Natural killer cell (primary cell): ENCODE measurements at regions not wholly inside any gene's neighbourhood (a gene's known extent, or its start where the extent isn't known, plus 50 kb on each side); places are given as distances from the start of the nearest gene placed in this dataset.

Experiments
- ATAC-seq, 3 donors: fragments of 150-1000 bp in 2 of 3; fragments of 200-7000 bp in 1 of 3; cut with Tn5 transposase; 1 replicate in 1 of 3; 2 replicates in 2 of 3; pipeline ENCODE4 v1.10.0; 2021; ENCODE audit warnings: mild to moderate bottlenecking in 2 of 3, moderate library complexity in 2 of 3
- DNase-seq, 2 donors: peaks; one replicate each; pipeline versions ENCODE4 v3.0.0 to v3.0.0-alpha.2; 2013 to 2021; ENCODE audit warnings: mixed read lengths in 1 of 2
- H3K27ac ChIP-seq: one replicate; pipeline ENCODE4 v1.5.1; 2013; ENCODE audit warnings: mild to moderate bottlenecking, low read length
- H3K27me3 ChIP-seq: one replicate; pipeline ENCODE4 v1.6.1; 2013; ENCODE audit warnings: low read length; ENCODE audit not compliant: control insufficient read depth, insufficient read depth
- H3K36me3 ChIP-seq: one replicate; pipeline ENCODE4 v1.6.1; 2013; ENCODE audit warnings: low read length; ENCODE audit not compliant: control insufficient read depth, insufficient read depth
- H3K4me1 ChIP-seq: one replicate; pipeline ENCODE4 v1.6.1; 2013; ENCODE audit warnings: low read length; ENCODE audit not compliant: control insufficient read depth, insufficient read depth
- H3K4me3 ChIP-seq: one replicate; pipeline ENCODE4 v1.5.1; 2013; ENCODE audit warnings: low read length
- H3K9me3 ChIP-seq: one replicate; pipeline ENCODE4 v1.6.1; 2013; ENCODE audit warnings: low read length; ENCODE audit not compliant: control insufficient read depth, insufficient read depth
- H3K27ac Mint-ChIP-seq, 2 donors: one replicate each; pipeline ENCODE4 v1.8.0; 2022; ENCODE audit warnings: mild to moderate bottlenecking in 2 of 2, mixed read lengths in 2 of 2, moderate library complexity in 1 of 2
- H3K27me3 Mint-ChIP-seq, 2 donors: one replicate each; pipeline ENCODE4 v1.8.0; 2022; ENCODE audit warnings: low read depth in 2 of 2, mixed read lengths in 2 of 2
- H3K36me3 Mint-ChIP-seq: one replicate; pipeline ENCODE4 v1.8.0; 2022; ENCODE audit warnings: mixed read lengths
- H3K4me1 Mint-ChIP-seq, 2 donors: one replicate each; pipeline ENCODE4 v1.8.0; 2022; ENCODE audit warnings: mixed read lengths in 2 of 2
- H3K4me3 Mint-ChIP-seq: one replicate; pipeline ENCODE4 v1.8.0; 2022; ENCODE audit warnings: mild to moderate bottlenecking, moderate library complexity, mixed read lengths
- H3K9me3 Mint-ChIP-seq, 2 donors: one replicate each; pipeline ENCODE4 v1.8.0; 2022; ENCODE audit warnings: mixed read lengths in 2 of 2
- WGBS: methylation state at CpG from one replicate; pipeline ENCODE4 v1.1.7; 2013; ENCODE audit warnings: missing lambda C conversion rate; ENCODE audit not compliant: insufficient coverage; 5-methylcytosine and 5-hydroxymethylcytosine counted together
- intact Hi-C: fragments of 100-400 bp; cut with micrococcal nuclease; formaldehyde crosslinking; loops from one replicate; pipeline ENCODE4 v1.14.2; 2022
- TF ChIP-seq, protein P1 (sequence below): fragments of 200-600 bp; IDR thresholded peaks from one replicate; pipeline ENCODE4 v1.8.0; 2022; ENCODE audit warnings: antibody characterized with exemption

DNA sequence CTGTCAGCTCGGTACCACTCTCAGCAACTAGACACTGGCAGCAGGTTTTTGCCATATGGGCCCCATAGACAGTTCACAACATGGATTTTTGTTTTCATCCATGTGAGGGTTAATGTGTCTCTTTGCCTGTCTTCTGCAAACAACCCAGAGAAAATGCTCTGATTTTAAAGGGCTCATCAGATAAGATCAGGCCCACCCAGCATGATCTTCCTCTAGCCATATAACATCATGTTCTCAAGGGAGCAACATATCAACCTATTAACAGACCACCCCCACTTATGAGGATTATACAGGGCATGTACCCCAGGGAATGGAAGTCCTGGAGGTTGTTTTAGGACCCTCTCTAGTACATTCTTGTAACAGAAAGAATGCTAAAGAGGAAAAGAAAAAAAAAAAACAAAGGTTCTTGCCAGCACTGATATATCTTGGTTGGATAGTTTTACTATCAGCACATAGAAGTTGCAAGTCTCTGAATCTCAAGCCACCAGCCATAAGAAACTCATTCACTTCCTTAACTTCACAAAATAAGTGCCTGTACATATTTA, 1015.1 kb downstream of the TLE4 start:
- Histone ChIP-seq H3K36me3 (no peaks in the 10 kb centered on the region), H3K4me1 (no peaks in the 10 kb centered on the region), H3K4me3 (no peak overlapping the region), H3K27me3 (no peaks in the 10 kb centered on the region), H3K27ac (no peak overlapping the region), H3K9me3 (no peaks in the 10 kb centered on the region)
- WGBS = 80% methylated on average over 1 of the region's 1 CpG
- Mint-ChIP-seq H3K4me3 (no peak overlapping the region), H3K9me3 (peaks cover 3 to 12% of the 10 kb centered on the region in 2 donors), H3K4me1 (no peaks in the 10 kb centered on the region), H3K36me3 (no peaks in the 10 kb centered on the region), H3K27ac (no peak overlapping the region), H3K27me3 (no peaks in the 10 kb centered on the region)
- DNase-seq (no peak), ATAC-seq (no peak)
- intact Hi-C loops = no loop called here
- TF ChIP-seq, protein P1, sequence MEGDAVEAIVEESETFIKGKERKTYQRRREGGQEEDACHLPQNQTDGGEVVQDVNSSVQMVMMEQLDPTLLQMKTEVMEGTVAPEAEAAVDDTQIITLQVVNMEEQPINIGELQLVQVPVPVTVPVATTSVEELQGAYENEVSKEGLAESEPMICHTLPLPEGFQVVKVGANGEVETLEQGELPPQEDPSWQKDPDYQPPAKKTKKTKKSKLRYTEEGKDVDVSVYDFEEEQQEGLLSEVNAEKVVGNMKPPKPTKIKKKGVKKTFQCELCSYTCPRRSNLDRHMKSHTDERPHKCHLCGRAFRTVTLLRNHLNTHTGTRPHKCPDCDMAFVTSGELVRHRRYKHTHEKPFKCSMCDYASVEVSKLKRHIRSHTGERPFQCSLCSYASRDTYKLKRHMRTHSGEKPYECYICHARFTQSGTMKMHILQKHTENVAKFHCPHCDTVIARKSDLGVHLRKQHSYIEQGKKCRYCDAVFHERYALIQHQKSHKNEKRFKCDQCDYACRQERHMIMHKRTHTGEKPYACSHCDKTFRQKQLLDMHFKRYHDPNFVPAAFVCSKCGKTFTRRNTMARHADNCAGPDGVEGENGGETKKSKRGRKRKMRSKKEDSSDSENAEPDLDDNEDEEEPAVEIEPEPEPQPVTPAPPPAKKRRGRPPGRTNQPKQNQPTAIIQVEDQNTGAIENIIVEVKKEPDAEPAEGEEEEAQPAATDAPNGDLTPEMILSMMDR = no peak

DNA sequence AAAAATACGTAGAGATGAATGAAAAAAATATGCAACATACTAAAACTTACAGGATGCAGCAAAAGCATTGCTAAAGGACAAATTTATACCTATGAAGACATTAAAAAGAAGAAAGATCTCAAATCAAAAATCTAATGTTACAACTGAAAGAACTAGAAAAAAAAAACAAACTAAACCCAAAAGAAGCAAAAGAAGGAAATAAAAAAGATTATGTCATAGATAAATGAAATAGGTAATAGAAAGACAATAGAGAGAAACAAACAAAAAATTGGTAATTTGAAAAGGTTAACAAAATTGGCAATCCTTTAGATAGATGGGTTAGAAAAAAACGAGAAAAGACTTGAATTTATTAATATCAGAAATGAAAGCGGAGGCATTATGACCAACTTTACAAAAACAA, 1000.2 kb downstream of the TLE4 start:
- H3K4me1 ChIP-seq = no peaks in the 10 kb centered on the region
- H3K4me3 Mint-ChIP-seq = no peak overlapping the region
- ATAC-seq (no peak), DNase-seq (no peak)
- TF ChIP-seq, protein P1 = no peak
- H3K4me1 Mint-ChIP-seq = no peaks in the 10 kb centered on the region
- no peaks in the 10 kb centered on the region for H3K36me3 ChIP-seq
- no peak overlapping the region for H3K27ac Mint-ChIP-seq
- no peak overlapping the region for H3K27ac ChIP-seq
- peaks cover 13% of the 10 kb centered on the region for H3K36me3 Mint-ChIP-seq
- no peaks in the 10 kb centered on the region for H3K9me3 ChIP-seq
- no peaks in the 10 kb centered on the region for H3K27me3 Mint-ChIP-seq
- no peaks in the 10 kb centered on the region for H3K27me3 ChIP-seq
- no CpG with 5 or more reads among the region's 3 CpGs for WGBS
- no peak overlapping the region for H3K4me3 ChIP-seq
- H3K9me3 Mint-ChIP-seq = peaks cover 20 to 33% of the 10 kb centered on the region in 2 donors
- intact Hi-C loops = no loop called here

DNA sequence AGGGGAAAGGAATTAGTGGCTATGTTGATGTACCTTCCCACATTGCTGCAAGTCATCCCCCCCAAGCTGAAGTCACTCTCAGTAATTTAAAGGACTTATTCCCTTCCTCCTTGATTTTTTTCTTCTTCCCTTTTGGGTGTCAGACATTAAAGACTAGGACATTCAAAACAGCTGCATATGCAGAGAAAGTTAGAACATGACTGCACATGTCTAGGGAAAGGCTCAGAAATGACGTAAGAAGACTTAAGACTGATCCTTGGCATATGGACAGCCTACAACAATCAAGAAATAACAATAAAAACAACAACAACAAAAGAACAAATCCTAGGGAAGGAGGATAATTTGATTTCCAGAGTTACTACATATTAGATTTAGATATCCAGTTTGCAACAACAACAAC, 997.5 kb downstream of the TLE4 start:
- H3K4me3 ChIP-seq = no peak overlapping the region
- H3K9me3 ChIP-seq = no peaks in the 10 kb centered on the region
- no peaks in the 10 kb centered on the region for H3K4me1 ChIP-seq
- intact Hi-C loops = no loop called here
- TF ChIP-seq, protein P1 = no peak
- WGBS = 86% methylated on average over 1 of the region's 1 CpG
- no peak for ATAC-seq
- no peak for DNase-seq
- peaks cover 13 to 23% of the 10 kb centered on the region in 2 donors for H3K9me3 Mint-ChIP-seq
- no peak overlapping the region for H3K27ac ChIP-seq
- H3K36me3 ChIP-seq = no peaks in the 10 kb centered on the region
- peaks cover 5% of the 10 kb centered on the region for H3K36me3 Mint-ChIP-seq
- H3K27me3 ChIP-seq = no peaks in the 10 kb centered on the region
- H3K27ac Mint-ChIP-seq = no peak overlapping the region
- no peak overlapping the region for H3K4me3 Mint-ChIP-seq
- H3K27me3 Mint-ChIP-seq = no peaks in the 10 kb centered on the region
- no peaks in the 10 kb centered on the region for H3K4me1 Mint-ChIP-seq

DNA sequence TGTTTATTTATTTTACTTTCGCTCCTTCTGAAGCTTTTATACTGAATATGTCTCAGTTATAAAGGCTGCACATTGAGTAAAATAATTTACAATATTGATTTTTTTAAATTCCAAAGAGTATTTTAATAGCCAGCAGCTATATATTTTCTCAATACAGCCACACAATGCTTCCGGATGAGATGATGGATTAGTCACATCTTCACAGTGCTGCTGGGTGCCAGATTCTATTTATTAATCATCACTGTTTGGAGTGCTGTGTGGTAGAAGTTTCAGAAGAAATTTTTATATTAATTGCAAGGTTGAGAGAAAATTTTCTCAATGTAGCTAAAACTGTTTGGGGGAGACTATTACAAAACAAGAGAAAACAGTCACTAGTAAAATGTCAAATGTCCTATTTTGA, 989.8 kb downstream of the TLE4 start:
- Mint-ChIP-seq H3K4me3 (no peak overlapping the region), H3K27me3 (no peaks in the 10 kb centered on the region), H3K36me3 (no peaks in the 10 kb centered on the region), H3K4me1 (no peaks in the 10 kb centered on the region), H3K27ac (no peak overlapping the region), H3K9me3 (peaks cover 8 to 17% of the 10 kb centered on the region in 2 donors)
- ATAC-seq = no peak
- Histone ChIP-seq H3K27ac (no peak overlapping the region), H3K27me3 (no peaks in the 10 kb centered on the region), H3K36me3 (no peaks in the 10 kb centered on the region), H3K9me3 (no peaks in the 10 kb centered on the region), H3K4me1 (no peaks in the 10 kb centered on the region), H3K4me3 (no peak overlapping the region)
- DNase-seq = no peak
- TF ChIP-seq, protein P1 = no peak
- WGBS = 100% methylated on average over 1 of the region's 2 CpGs
- intact Hi-C loops = no loop called here
